GM18909 (cell line): ENCODE measurements at regions not wholly inside any gene's neighbourhood (a gene's known extent, or its start where the extent isn't known, plus 50 kb on each side); places are given as distances from the start of the nearest gene placed in this dataset.

ENCODE experiments used
- ATAC-seq: cut with Tn5 transposase; IDR thresholded peaks from one replicate; pipeline ENCODE4 v1.9.1; 2021; ENCODE audit warnings: mild to moderate bottlenecking; ENCODE audit not compliant: unreplicated experiment, poor library complexity

- no peak for ATAC-seq
Measured at GRCh38 chr20:59456342-59457279, 147.7 kb upstream of the PHACTR3 start.

DNA sequence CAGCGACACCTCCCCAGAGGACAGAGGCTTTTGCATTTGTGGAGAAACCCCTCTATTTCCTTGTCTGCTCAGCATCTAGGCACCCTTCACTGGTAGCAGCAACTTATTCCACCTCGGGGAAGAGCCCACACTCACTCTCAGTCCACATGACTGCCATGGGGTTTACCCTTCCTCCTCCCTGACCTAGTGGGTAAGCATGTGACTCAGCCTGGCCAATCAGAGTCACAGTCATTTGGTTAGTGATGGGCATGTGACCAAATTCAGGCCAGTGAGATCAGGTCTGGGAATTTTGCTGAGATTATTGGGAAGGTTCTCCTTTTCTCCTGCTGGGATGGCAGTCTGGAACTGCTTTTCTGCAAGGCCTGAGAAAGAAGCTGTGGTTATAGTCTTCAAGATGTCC, 145.7 kb upstream of the PHACTR3 start:
- no peak for ATAC-seq

DNA sequence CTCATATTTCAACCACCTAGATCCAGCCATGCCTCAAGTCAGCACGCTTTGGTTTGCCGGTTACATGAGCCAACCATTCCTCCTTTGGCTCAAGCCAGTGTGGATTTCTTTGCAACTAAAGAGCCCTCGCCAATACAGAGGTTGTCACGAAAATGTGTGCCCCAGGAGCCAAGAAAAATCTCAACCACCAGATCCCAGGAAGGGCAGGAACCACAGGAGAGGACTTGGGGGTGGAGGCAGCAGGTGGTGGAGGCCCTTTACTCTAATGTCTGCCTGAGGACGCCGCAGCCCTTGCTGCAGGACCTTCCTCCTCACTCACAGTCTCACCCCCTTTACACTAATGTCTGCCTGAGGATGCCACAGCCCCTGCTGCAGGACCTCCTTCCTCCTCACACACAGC, 144.8 kb upstream of the PHACTR3 start:
- no peak for ATAC-seq

DNA sequence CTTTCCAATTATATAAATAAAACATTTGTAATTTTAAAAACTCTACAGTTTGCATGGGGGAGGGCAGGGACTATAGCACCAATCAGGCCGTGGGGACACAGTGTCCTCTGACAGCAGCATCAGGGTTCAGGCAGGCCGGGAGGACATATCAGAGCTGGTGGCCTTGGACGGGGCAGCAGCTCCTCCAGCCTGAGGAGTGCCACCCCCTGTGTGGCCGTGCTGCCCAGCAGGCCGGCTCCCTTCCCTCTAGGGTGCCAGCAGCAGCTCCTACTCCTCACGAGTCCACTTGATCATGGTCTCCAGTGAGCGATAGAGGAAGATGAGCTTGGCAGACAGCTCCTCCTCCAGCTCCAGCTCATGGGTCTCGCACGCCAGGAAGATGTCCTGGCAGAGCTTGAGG, 144.0 kb upstream of the PHACTR3 start:
- ATAC-seq = no peak

DNA sequence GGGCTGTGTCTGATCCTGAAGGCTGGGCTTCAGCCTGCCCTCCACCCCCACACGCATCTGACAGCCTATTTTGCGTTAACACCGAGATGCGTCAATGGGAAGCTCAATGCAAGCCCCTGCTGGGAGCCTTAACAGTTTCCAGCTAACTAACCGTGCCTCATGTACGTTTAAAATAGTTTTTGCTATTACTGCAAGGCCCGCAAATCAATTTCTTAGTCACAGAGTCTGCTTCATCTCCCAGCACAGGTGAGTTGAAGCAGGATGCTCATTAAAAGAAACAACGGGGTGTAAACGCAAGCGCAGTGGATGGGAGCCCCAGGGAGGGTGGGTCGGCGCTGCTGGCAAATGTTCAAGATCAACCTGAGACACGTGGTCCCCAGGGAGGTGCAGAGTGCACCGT, 142.8 kb upstream of the PHACTR3 start:
- ATAC-seq = no peak

- no peak for ATAC-seq
Measured at GRCh38 chr20:59462249-59462648, 142.1 kb upstream of the PHACTR3 start.

DNA sequence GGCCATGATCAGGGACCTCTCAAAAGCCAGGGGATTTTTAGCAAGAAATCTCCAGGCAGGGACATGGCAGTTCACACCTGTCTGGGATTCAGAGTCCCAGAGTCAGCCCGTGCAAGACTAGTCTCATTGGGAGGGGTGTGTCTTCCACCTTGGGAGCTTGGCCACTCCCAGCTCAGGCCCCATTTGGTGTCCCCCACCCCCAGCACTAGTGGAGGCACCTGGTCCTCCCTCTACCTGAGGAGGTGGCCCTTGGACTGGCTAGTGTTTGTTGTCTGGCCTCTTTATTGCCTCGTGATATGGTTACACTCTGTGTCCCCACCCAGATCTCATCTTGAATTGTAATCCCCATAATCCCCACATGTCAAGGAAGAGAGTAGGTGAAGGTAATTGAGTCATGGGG, 140.8 kb upstream of the PHACTR3 start:
- no peak for ATAC-seq

DNA sequence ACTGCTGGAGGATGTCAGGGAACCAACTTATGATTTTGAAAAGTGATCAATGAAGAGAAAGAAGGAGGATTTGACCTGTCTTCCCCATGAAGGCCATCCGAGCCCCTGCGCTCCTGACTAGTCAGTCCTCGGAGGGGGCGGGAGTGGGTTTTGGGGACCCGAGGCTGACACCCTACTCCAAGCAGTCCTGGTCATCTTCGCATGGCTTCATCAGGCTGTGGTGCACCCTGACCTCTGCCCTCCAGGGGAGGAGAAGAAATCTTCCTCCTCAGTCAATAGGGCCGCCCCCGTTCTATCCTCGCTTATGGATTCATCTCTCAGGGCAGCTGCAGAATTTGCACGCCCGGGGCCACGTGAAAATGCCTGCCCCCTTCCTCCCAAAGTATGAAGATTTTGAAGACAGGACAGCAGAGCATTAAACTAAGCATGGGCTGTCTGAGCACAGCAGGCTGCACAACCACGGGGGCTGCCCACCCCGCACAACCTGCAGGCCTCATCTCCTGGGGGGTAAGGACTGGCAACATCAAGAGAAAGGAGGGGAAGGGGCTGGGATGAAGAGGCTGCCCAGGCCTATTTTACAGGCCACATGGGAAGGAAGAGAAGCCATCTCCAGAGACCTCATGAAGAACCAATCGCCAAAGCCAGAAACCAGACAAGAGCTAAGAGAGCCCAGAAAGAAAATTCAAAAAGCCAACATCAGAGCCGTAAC, 138.1 kb upstream of the PHACTR3 start:
- no peak for ATAC-seq

DNA sequence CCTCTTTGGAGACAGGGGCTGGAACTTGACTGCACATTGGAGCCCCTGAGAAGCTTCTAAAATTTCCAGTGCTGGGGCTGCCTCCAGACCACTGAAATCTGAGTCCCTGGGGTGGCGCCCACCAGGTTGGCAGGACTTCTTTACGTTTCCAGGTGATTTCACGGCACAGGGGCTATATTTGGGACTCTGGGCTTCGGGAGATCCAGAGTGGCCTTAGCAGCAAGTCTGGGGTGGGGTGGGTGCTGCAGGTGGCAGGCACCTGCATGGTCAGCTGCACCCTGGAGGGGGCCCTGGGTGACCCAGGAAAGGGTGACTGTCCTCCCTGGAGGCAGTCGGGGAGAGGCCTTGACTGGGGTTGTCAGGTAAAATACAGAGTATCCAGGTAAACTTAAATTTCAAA, 135.5 kb upstream of the PHACTR3 start:
- ATAC-seq = no peak

DNA sequence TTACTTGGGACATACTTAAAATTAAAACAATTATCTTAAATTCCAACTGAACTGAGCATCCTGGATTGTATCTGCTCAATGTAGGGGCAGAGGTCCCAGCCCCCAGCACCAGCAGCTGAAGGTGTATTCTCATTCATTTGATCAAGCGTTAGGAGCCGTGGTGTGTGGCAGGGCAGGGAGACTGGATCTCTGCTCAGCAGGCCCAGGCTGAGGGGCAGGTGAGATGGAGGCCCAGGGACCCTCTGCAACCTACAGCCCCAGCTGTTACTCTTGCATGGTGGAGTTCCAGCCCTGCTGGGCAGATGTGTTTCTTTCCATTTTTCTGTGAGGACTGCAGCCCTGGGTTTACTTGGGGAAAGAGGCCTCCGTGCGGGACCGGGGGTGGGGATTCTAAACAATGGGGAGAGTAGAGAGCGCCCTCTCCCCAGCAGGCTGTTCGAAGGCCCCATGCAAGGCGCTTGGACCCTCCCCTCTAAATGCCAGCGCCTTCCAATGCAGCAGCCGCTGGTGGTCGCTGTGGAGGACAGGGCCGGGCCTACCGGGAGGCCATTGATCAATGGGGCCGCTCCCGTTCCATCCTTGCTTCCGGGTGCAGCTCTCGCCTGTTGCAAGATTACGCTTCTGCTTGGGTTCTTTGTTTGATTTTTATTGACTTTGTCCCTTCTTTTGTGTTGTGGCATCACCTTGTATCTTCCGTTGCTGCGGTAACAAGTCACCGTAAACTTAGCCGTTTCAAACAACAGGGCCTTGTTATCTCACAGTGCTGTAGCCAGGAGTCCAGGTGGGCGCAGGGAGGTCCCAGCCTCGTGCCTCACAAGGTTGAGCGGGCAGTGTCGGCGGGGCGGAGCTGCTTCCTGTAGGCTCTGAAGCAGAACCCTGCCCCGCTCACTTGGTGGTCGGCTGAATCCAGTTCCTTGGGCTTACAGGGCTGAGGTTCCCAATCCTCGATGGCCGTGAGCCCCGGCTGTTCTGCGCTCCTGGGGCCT, 134.8 kb upstream of the PHACTR3 start:
- no peak for ATAC-seq

DNA sequence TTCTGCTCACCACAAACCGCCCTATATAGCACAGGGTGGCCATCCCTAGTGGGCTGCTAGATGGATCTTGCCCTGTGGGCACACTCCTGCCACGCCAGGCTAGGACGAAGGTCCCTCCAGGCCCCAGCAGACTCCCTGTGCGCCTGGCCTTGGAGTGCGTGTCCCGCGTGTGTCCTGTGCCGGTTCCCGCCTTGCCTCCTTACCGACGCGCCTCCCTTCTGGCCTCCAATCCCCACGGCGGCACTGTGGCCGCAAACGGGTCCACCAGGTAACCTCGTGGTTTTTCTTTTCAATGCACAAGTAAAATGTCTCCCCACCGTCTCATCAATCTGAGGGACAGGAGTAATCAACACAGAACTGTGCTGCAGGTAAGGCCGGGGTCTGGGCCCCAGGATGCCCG, 133.8 kb upstream of the PHACTR3 start:
- no peak for ATAC-seq

- no peak for ATAC-seq
Measured at GRCh38 chr20:59471653-59472421, 132.5 kb upstream of the PHACTR3 start.

DNA sequence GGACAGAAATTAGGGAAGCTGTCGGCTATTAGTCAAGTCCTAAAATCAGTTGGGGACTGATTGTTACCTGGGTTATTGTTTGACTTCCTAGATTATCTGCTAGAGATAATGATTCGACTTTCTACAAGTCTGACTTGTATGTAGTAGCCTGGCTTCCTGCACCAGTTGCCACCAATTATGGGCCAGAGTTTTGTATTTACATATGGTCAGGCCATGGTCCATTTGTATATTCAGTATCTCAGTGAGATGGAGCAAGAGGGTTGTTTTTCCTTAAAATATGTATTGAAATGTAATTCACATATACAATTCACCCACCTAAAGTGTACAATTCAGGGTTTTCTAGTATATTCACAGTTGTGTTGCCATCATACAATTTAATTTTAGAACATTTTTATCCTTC, 130.6 kb upstream of the PHACTR3 start:
- ATAC-seq = no peak

GRCh38 chr20:59481067-59481466, 123.3 kb upstream of the PHACTR3 start:
- no peak for ATAC-seq

GRCh38 chr20:59481477-59482018, 122.8 kb upstream of the PHACTR3 start:
- ATAC-seq = no peak

DNA sequence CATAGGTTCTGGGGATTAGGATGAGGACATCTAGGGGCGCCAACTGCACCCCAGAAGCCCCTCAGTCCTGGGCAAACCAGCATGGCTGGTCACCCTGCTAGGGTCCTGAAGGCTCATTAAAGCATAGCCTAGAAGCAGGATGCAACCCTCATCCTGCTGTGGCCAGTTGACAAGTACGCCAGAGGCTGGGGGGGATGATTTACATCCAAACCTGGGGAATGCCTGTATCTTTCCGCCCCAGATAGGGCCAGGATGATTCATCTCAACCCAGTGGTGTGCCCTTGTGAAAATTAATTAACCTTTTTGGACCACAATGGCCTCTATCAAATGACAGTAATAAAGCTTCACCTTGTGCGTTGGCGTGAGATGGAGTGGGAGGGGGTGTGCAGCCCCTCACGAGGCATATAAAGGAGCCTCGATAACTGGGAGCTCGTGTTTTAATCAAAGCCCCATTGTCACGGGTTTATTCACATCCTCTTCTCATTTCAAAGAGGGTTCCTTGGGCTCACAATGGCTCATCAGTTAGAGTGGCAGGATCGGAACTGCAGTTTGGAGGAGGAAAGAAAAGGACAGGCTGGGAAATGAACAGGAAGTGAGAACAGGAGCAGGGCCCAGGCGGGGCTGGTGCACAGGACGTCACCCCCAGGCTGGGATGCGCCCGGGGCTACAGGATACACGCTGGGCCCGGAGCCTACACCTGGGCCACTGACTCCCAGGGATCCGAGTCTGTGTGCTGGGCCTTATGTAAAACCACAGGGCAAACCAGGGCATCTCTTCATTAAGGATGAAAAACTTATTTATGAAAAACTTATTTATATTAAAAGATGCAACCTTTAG, 121.8 kb upstream of the PHACTR3 start:
- no peak for ATAC-seq

DNA sequence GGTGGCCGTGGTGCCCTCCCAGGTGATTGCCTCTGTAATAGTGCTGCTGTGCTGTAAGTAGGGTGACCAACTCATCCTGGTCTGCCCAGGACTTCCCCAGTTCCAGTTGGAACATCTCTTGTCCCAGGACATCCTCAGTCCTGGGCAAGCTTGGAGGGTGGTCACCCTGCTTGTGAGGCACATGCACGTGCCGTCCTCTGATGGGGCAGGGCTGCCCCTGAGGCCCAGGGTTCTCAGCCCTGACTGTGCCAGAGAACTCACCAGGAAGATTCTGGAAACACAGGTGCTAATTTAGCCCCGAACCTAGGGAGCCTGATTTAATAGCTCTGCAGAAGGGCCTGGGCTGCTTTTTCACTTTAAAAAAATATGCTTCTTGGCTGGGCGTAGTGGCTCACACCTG, 120.9 kb upstream of the PHACTR3 start:
- no peak for ATAC-seq

- ATAC-seq = no peak
Measured at GRCh38 chr20:59484228-59484627, 120.1 kb upstream of the PHACTR3 start.
